Activated naive CD8-positive, alpha-beta T cell treated with anti-CD3 and anti-CD28 coated beads, Interleukin-2, amount 50 U/mL, for 24 hours (primary cell): ENCODE measurements at regions not wholly inside any gene's neighbourhood (a gene's known extent, or its start where the extent isn't known, plus 50 kb on each side); places are given as distances from the start of the nearest gene placed in this dataset.
"Not testable (repeated sequence)": the region's sequence is repeated elsewhere in the genome, so short reads cannot be mapped to it uniquely, and the experiment has no call there.

Experiments
- ATAC-seq: fragments of 150-1000 bp; cut with Tn5 transposase; one replicate; pipeline ENCODE4 v1.10.0; 2021
- DNase-seq: peaks from one replicate; pipeline ENCODE4 v3.0.0; 2021
- H3K27ac Mint-ChIP-seq: one replicate; pipeline ENCODE4 v1.8.0; 2021; ENCODE audit warnings: mild to moderate bottlenecking, mixed read lengths
- H3K27me3 Mint-ChIP-seq: one replicate; pipeline ENCODE4 v1.8.0; 2021; ENCODE audit warnings: mixed read lengths
- H3K36me3 Mint-ChIP-seq: one replicate; pipeline ENCODE4 v1.8.0; 2021; ENCODE audit warnings: low read depth, mixed read lengths
- H3K4me1 Mint-ChIP-seq: one replicate; pipeline ENCODE4 v1.8.0; 2021; ENCODE audit warnings: mixed read lengths
- H3K4me3 Mint-ChIP-seq: one replicate; pipeline ENCODE4 v1.8.0; 2021; ENCODE audit warnings: mild to moderate bottlenecking, moderate library complexity, mixed read lengths
- H3K9me3 Mint-ChIP-seq: one replicate; pipeline ENCODE4 v1.8.0; 2021; ENCODE audit warnings: mixed read lengths

DNA sequence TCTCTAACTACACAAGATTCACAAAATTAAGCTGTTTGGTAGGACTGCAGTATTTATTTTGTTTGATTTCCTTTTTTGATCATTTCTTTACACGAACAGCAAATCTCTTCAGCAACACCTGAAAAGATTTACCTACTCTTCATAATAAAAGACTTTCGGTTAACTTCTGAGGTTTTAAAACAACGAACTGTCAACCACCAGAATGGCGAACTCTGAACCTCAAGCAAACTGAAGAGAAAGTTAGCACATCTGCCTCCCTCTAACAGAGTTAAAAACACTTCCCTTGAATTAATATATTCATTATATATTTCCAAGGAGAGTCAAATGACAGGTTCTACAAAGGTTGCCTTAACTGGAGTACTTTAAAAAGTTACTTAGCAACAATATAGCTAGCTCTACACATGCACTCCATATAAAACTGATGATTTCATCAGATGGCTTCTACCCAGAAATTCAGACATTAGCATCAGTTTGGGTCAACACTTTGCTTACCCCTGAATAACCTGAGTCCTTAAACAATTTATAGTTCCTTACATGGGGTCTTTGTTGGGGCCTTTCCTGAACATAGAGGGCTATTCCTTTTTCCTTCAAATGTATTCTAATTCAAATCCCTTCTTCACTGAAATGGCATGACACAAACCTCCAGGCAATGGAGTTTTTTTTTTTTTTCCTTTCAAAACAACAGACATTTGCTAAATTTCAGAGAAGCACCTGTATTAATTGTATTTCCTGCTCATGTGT lies 118.3 kb downstream of the SEM1 start:
- Mint-ChIP-seq H3K4me3 (no peak overlapping the region), H3K36me3 (no peaks in the 10 kb centered on the region), H3K27ac (no peak overlapping the region), H3K9me3 (no peaks in the 10 kb centered on the region), H3K27me3 (peaks cover 11% of the 10 kb centered on the region), H3K4me1 (no peaks in the 10 kb centered on the region)
- no peak for DNase-seq
- ATAC-seq, result no peak

DNA sequence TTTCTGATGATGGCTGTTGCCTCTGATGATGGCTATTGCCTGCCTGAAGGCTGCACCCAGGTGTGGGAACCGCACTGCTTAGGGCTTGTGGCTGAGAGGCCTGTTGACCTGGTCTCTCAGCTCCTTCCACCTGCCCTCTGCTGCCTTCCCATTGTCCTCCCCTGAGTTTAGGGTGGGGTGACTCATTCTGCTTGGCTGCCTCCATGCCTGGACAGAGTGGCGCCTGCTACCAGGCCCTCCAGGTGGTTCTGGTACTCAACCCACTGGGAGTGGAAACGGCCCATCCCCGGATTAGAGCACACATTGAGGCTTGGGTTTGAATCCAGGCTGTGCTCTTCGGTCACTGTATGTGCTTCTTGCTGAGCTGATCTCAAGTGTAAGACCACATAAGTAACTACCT lies 120.6 kb downstream of the SEM1 start:
- Mint-ChIP-seq H3K36me3 (no peaks in the 10 kb centered on the region), H3K4me3 (no peak overlapping the region), H3K27ac (no peak overlapping the region), H3K9me3 (no peaks in the 10 kb centered on the region), H3K27me3 (peaks cover 7% of the 10 kb centered on the region), H3K4me1 (no peaks in the 10 kb centered on the region)
- DNase-seq (no peak), ATAC-seq (no peak)

DNA sequence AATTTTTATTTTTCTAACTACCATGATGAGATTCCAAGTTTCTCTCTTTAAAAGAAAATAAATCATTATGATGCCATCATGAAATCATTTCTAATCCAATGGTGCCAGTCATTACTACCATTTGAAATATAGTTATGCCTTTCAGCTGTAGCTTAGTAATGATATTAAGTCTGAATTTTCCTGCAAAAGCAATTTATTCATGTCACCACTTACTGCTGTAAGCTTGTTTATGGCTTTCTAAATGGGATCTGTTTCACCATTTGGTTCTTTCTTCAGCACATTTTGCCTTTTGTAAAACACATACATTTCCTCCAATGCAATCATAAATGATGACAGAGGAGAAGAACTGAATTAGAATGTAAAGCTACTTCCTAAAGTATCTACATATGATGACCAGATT lies 130.5 kb downstream of the SEM1 start:
- DNase-seq (no peak), ATAC-seq (no peak)
- peaks cover 5% of the 10 kb centered on the region for H3K27me3 Mint-ChIP-seq
- H3K9me3 Mint-ChIP-seq, result peaks cover 4% of the 10 kb centered on the region
- H3K36me3 Mint-ChIP-seq, result no peaks in the 10 kb centered on the region
- H3K4me1 Mint-ChIP-seq, result no peaks in the 10 kb centered on the region
- H3K27ac Mint-ChIP-seq, result no peak overlapping the region
- H3K4me3 Mint-ChIP-seq, result no peak overlapping the region

GRCh38 chr7:96578606-96579005 lies 131.0 kb downstream of the SEM1 start:
- Mint-ChIP-seq H3K36me3 (no peaks in the 10 kb centered on the region), H3K9me3 (peaks cover 4% of the 10 kb centered on the region), H3K27ac (no peak overlapping the region), H3K4me1 (no peaks in the 10 kb centered on the region), H3K4me3 (no peak overlapping the region), H3K27me3 (peaks cover 6% of the 10 kb centered on the region)
- ATAC-seq (no peak), DNase-seq (no peak)

- H3K36me3 Mint-ChIP-seq, result no peaks in the 10 kb centered on the region
- H3K27me3 Mint-ChIP-seq, result peaks cover 3% of the 10 kb centered on the region
- H3K27ac Mint-ChIP-seq, result no peak overlapping the region
- DNase-seq (no peak), ATAC-seq (no peak)
- no peaks in the 10 kb centered on the region for H3K9me3 Mint-ChIP-seq
- no peaks in the 10 kb centered on the region for H3K4me1 Mint-ChIP-seq
- no peak overlapping the region for H3K4me3 Mint-ChIP-seq
Measured at GRCh38 chr7:96563409-96563808, 146.2 kb downstream of the SEM1 start.

DNA sequence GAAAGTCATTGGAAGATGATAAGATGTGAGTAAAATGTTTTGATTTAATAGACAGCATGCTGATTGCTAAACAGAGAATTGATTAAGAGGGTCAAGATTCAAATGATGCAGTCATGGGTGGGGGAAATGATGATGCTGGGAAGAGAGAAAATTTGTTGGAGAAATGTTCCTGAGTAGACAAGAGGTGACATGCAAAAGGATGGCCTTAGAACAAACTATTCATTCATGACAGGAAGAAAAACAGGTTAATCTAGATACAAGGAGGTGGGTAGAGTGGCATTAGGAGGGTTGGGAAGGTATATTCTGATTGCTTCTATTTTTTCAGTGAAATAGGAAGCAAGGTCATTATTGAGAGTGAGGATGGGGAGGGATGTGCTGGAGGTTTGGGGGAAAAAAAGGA lies 146.7 kb downstream of the SEM1 start:
- no peaks in the 10 kb centered on the region for H3K36me3 Mint-ChIP-seq
- no peak overlapping the region for H3K4me3 Mint-ChIP-seq
- ATAC-seq (no peak), DNase-seq (no peak)
- peaks cover 3% of the 10 kb centered on the region for H3K27me3 Mint-ChIP-seq
- H3K4me1 Mint-ChIP-seq, result no peaks in the 10 kb centered on the region
- no peaks in the 10 kb centered on the region for H3K9me3 Mint-ChIP-seq
- H3K27ac Mint-ChIP-seq, result no peak overlapping the region

GRCh38 chr7:96562458-96562857 lies 147.2 kb downstream of the SEM1 start:
- no peaks in the 10 kb centered on the region for H3K4me1 Mint-ChIP-seq
- peaks cover 3% of the 10 kb centered on the region for H3K27me3 Mint-ChIP-seq
- H3K9me3 Mint-ChIP-seq, result no peaks in the 10 kb centered on the region
- DNase-seq (no peak), ATAC-seq (no peak)
- H3K4me3 Mint-ChIP-seq, result no peak overlapping the region
- no peak overlapping the region for H3K27ac Mint-ChIP-seq
- no peaks in the 10 kb centered on the region for H3K36me3 Mint-ChIP-seq

GRCh38 chr7:96561892-96562291 lies 147.8 kb downstream of the SEM1 start:
- no peaks in the 10 kb centered on the region for H3K36me3 Mint-ChIP-seq
- H3K4me3 Mint-ChIP-seq, result no peak overlapping the region
- DNase-seq (no peak), ATAC-seq (no peak)
- peaks cover 3% of the 10 kb centered on the region for H3K27me3 Mint-ChIP-seq
- H3K4me1 Mint-ChIP-seq, result no peaks in the 10 kb centered on the region
- H3K27ac Mint-ChIP-seq, result no peak overlapping the region
- no peaks in the 10 kb centered on the region for H3K9me3 Mint-ChIP-seq

- Mint-ChIP-seq H3K27me3 (peaks cover 3% of the 10 kb centered on the region), H3K4me1 (no peaks in the 10 kb centered on the region), H3K4me3 (no peak overlapping the region), H3K9me3 (no peaks in the 10 kb centered on the region), H3K36me3 (no peaks in the 10 kb centered on the region), H3K27ac (no peak overlapping the region)
- no peak for ATAC-seq
- DNase-seq, result no peak
Measured at GRCh38 chr7:96558530-96558929, 151.1 kb downstream of the SEM1 start.

DNA sequence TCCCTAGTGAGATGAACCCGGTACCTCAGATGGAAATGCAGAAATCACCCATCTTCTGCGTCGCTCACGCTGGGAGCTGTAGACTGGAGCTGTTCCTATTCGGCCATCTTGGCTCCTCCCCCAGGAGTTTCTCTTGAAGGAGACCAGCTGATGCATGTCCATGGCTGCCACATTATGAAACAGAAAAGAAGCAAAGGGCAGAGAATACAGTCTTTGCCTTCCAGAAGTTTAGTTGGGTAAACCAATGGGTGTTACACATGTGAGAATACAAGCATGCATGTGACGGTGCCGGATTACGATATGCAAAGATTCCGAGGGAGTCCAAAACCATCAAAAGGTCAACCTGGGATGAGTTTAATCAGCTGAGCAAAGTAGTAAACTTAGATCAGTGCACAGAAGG lies 151.6 kb downstream of the SEM1 start:
- Mint-ChIP-seq H3K27ac (no peak overlapping the region), H3K9me3 (no peaks in the 10 kb centered on the region), H3K36me3 (no peaks in the 10 kb centered on the region), H3K4me3 (no peak overlapping the region), H3K4me1 (no peaks in the 10 kb centered on the region), H3K27me3 (peaks cover 3% of the 10 kb centered on the region)
- no peak for DNase-seq
- ATAC-seq, result no peak

DNA sequence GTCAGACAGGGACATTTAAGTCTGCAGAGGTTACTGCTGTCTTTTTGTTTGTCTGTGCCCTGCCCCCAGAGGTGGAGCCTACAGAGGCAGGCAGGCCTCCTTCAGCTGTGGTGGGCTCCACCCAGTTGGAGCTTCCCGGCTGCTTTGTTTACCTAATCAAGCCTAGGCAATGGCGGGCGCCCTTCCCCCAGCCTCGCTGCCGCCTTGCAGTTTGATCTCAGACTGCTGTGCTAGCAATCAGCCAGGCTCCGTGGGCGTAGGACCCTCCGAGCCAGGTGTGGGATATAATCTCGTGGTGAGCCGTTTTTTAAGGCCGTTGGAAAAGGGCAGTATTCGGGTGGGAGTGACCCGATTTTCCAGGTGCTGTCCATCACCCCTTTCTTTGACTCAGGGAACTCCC lies 152.0 kb downstream of the SEM1 start:
- ATAC-seq, H3K4me1 Mint-ChIP-seq, H3K9me3 Mint-ChIP-seq, H3K27me3 Mint-ChIP-seq, H3K36me3 Mint-ChIP-seq, H3K4me3 Mint-ChIP-seq, H3K27ac Mint-ChIP-seq, DNase-seq: not testable (repeated sequence)

- no peak for ATAC-seq
- H3K4me1 Mint-ChIP-seq, result no peaks in the 10 kb centered on the region
- H3K27me3 Mint-ChIP-seq, result no peaks in the 10 kb centered on the region
- no peak overlapping the region for H3K27ac Mint-ChIP-seq
- no peak for DNase-seq
- peaks cover 4% of the 10 kb centered on the region for H3K9me3 Mint-ChIP-seq
- no peaks in the 10 kb centered on the region for H3K36me3 Mint-ChIP-seq
- H3K4me3 Mint-ChIP-seq, result no peak overlapping the region
Measured at GRCh38 chr7:96548664-96549063, 161.0 kb downstream of the SEM1 start.

DNA sequence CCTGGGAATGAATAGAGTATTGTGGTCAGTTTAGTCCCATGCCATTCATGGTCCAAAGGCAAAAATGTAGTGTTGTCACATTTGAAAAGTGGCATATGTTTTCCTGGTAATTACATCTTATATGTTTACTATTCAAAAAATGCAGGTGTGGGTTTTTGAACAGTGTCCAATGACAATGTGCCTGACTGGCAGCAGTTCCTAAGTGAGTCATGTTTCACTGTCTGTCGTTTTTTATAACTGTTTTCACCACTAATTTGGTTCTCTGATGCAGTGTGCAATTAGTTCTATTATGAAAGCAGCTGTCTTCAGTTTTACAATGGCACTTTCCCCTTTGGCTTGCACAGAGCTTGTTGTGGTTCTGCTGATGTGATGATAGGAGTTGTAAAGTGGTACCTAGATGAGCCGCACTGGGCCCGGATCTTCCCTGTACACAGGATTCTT lies 162.3 kb downstream of the SEM1 start:
- no peaks in the 10 kb centered on the region for H3K36me3 Mint-ChIP-seq
- ATAC-seq, result no peak
- H3K4me1 Mint-ChIP-seq, result no peaks in the 10 kb centered on the region
- H3K27ac Mint-ChIP-seq, result no peak overlapping the region
- no peak overlapping the region for H3K4me3 Mint-ChIP-seq
- DNase-seq, result no peak
- peaks cover 4% of the 10 kb centered on the region for H3K9me3 Mint-ChIP-seq
- H3K27me3 Mint-ChIP-seq, result no peaks in the 10 kb centered on the region

DNA sequence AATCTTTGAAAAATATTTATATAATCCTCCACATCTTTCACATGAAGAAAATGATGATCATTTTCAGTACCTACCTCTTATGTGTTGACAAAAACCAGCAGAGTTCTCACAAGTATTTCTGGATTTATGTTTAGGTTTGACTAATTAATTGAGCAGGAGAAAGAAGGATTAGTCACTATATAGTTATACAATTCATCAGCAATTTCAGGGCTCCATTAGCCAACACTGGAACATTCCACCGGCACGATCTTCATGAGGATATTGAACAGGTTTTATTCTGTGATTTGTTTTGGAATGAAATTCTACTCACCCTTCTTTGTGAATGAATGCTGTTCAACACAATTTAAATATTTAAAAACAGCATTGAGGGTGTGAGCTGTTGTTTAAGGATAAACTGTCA lies 163.2 kb downstream of the SEM1 start:
- Mint-ChIP-seq H3K27ac (no peak overlapping the region), H3K4me3 (no peak overlapping the region), H3K9me3 (peaks cover 4% of the 10 kb centered on the region), H3K27me3 (peaks cover 2% of the 10 kb centered on the region), H3K36me3 (no peaks in the 10 kb centered on the region), H3K4me1 (no peaks in the 10 kb centered on the region)
- DNase-seq, result no peak
- no peak for ATAC-seq

- ATAC-seq (no peak), DNase-seq (no peak)
- Mint-ChIP-seq H3K27ac (no peak overlapping the region), H3K9me3 (no peaks in the 10 kb centered on the region), H3K4me3 (no peak overlapping the region), H3K4me1 (no peaks in the 10 kb centered on the region), H3K27me3 (peaks cover 6% of the 10 kb centered on the region), H3K36me3 (no peaks in the 10 kb centered on the region)
Measured at GRCh38 chr7:96539471-96539870, 170.2 kb downstream of the SEM1 start.

DNA sequence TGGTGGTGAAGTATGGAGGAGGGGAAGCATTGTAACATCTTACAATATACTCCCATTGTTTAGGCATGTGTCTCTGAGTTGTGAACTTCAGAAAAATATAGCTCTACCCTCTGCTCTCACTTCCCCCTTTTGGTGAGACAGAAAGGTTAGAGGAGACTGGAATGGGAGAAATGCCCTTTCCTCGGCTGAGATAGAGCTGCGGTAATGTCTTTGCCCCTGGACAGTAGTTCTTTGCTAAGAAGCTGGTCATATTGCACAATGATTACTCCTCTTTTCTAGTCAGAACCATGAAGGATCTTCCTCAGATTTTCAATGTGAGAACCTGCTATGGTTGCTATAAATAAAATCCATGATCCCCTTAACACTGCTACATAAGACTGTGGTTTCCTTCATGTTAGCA lies 171.0 kb downstream of the SEM1 start:
- no peak for ATAC-seq
- no peaks in the 10 kb centered on the region for H3K4me1 Mint-ChIP-seq
- no peak overlapping the region for H3K27ac Mint-ChIP-seq
- peaks cover 6% of the 10 kb centered on the region for H3K27me3 Mint-ChIP-seq
- no peaks in the 10 kb centered on the region for H3K9me3 Mint-ChIP-seq
- H3K4me3 Mint-ChIP-seq, result no peak overlapping the region
- DNase-seq, result no peak
- H3K36me3 Mint-ChIP-seq, result no peaks in the 10 kb centered on the region
